ENCODE measurements at regions not wholly inside any gene's neighbourhood (a gene's known extent, or its start where the extent isn't known, plus 50 kb on each side); places are given as distances from the start of the nearest gene placed in this dataset.
"Not testable (repeated sequence)": the region's sequence is repeated elsewhere in the genome, so short reads cannot be mapped to it uniquely, and the experiment has no call there.

- no peak overlapping the region for H3K9ac ChIP-seq (ENCODE audit: low read length)
- H3K9me3 ChIP-seq (ENCODE audit: control insufficient read depth, low read length), result no peaks in the 10 kb centered on the region
- peaks cover 32% of the 10 kb centered on the region for H3K4me1 ChIP-seq (ENCODE audit: control insufficient read depth, insufficient read depth, low read length)
- no peaks in the 10 kb centered on the region for H3K27me3 ChIP-seq (ENCODE audit: control insufficient read depth, insufficient read depth, low read length)
- H3K36me3 ChIP-seq (ENCODE audit: control insufficient read depth, insufficient read depth, low read length), result no peaks in the 10 kb centered on the region
- no peak overlapping the region for H3K4me3 ChIP-seq (ENCODE audit: low read length)
Measured at GRCh38 chr6:43930440-43931154, 160.6 kb downstream of the VEGFA start.

GRCh38 chr6:43929511-43929910 is 159.5 kb downstream of the VEGFA start:
- H3K9ac ChIP-seq (ENCODE audit: low read length), result no peak overlapping the region
- H3K4me3 ChIP-seq (ENCODE audit: low read length), result no peak overlapping the region
- no peaks in the 10 kb centered on the region for H3K9me3 ChIP-seq (ENCODE audit: control insufficient read depth, low read length)
- no peaks in the 10 kb centered on the region for H3K27me3 ChIP-seq (ENCODE audit: control insufficient read depth, insufficient read depth, low read length)
- H3K36me3 ChIP-seq (ENCODE audit: control insufficient read depth, insufficient read depth, low read length), result no peaks in the 10 kb centered on the region
- peaks cover 36% of the 10 kb centered on the region for H3K4me1 ChIP-seq (ENCODE audit: control insufficient read depth, insufficient read depth, low read length)

- Histone ChIP-seq H3K9ac (ENCODE audit: low read length) (peak overlapping the region; percentile 3), H3K9me3 (ENCODE audit: control insufficient read depth, low read length) (no peaks in the 10 kb centered on the region), H3K4me3 (ENCODE audit: low read length) (no peak overlapping the region), H3K36me3 (ENCODE audit: control insufficient read depth, insufficient read depth, low read length) (no peaks in the 10 kb centered on the region), H3K27me3 (ENCODE audit: control insufficient read depth, insufficient read depth, low read length) (no peaks in the 10 kb centered on the region), H3K4me1 (ENCODE audit: control insufficient read depth, insufficient read depth, low read length) (peaks cover 43% of the 10 kb centered on the region)
Measured at GRCh38 chr6:43927532-43928210, 157.7 kb downstream of the VEGFA start.

GRCh38 chr6:43926634-43927531 is 156.9 kb downstream of the VEGFA start:
- H3K9me3 ChIP-seq (ENCODE audit: control insufficient read depth, low read length), result no peaks in the 10 kb centered on the region
- H3K36me3 ChIP-seq (ENCODE audit: control insufficient read depth, insufficient read depth, low read length), result no peaks in the 10 kb centered on the region
- no peak overlapping the region for H3K4me3 ChIP-seq (ENCODE audit: low read length)
- H3K9ac ChIP-seq (ENCODE audit: low read length), result peak overlapping the region; percentile 34
- H3K4me1 ChIP-seq (ENCODE audit: control insufficient read depth, insufficient read depth, low read length), result peaks cover 43% of the 10 kb centered on the region
- no peaks in the 10 kb centered on the region for H3K27me3 ChIP-seq (ENCODE audit: control insufficient read depth, insufficient read depth, low read length)

GRCh38 chr6:43925636-43926139 is 155.7 kb downstream of the VEGFA start:
- peaks cover 43% of the 10 kb centered on the region for H3K4me1 ChIP-seq (ENCODE audit: control insufficient read depth, insufficient read depth, low read length)
- H3K4me3 ChIP-seq (ENCODE audit: low read length); H3K36me3 ChIP-seq (ENCODE audit: control insufficient read depth, insufficient read depth, low read length); H3K27me3 ChIP-seq (ENCODE audit: control insufficient read depth, insufficient read depth, low read length); H3K9ac ChIP-seq (ENCODE audit: low read length); H3K9me3 ChIP-seq (ENCODE audit: control insufficient read depth, low read length): not testable (repeated sequence)

- Histone ChIP-seq H3K4me3 (ENCODE audit: low read length) (no peak overlapping the region), H3K9me3 (ENCODE audit: control insufficient read depth, low read length) (no peaks in the 10 kb centered on the region), H3K9ac (ENCODE audit: low read length) (no peak overlapping the region), H3K36me3 (ENCODE audit: control insufficient read depth, insufficient read depth, low read length) (no peaks in the 10 kb centered on the region), H3K27me3 (ENCODE audit: control insufficient read depth, insufficient read depth, low read length) (no peaks in the 10 kb centered on the region), H3K4me1 (ENCODE audit: control insufficient read depth, insufficient read depth, low read length) (peaks cover 43% of the 10 kb centered on the region)
Measured at GRCh38 chr6:43924222-43924702, 154.3 kb downstream of the VEGFA start.

GRCh38 chr6:43923376-43924221 is 153.6 kb downstream of the VEGFA start:
- H3K27me3 ChIP-seq (ENCODE audit: control insufficient read depth, insufficient read depth, low read length), result no peaks in the 10 kb centered on the region
- H3K9me3 ChIP-seq (ENCODE audit: control insufficient read depth, low read length), result no peaks in the 10 kb centered on the region
- H3K4me1 ChIP-seq (ENCODE audit: control insufficient read depth, insufficient read depth, low read length), result peaks cover 43% of the 10 kb centered on the region
- no peak overlapping the region for H3K4me3 ChIP-seq (ENCODE audit: low read length)
- H3K9ac ChIP-seq (ENCODE audit: low read length), result no peak overlapping the region
- H3K36me3 ChIP-seq (ENCODE audit: control insufficient read depth, insufficient read depth, low read length), result no peaks in the 10 kb centered on the region

- Histone ChIP-seq H3K9ac (ENCODE audit: low read length) (no peak overlapping the region), H3K27me3 (ENCODE audit: control insufficient read depth, insufficient read depth, low read length) (no peaks in the 10 kb centered on the region), H3K36me3 (ENCODE audit: control insufficient read depth, insufficient read depth, low read length) (no peaks in the 10 kb centered on the region), H3K9me3 (ENCODE audit: control insufficient read depth, low read length) (no peaks in the 10 kb centered on the region), H3K4me1 (ENCODE audit: control insufficient read depth, insufficient read depth, low read length) (peaks cover 40% of the 10 kb centered on the region), H3K4me3 (ENCODE audit: low read length) (no peak overlapping the region)
Measured at GRCh38 chr6:43922426-43923375, 152.7 kb downstream of the VEGFA start.

- H3K9me3 ChIP-seq (ENCODE audit: control insufficient read depth, low read length), result no peaks in the 10 kb centered on the region
Measured at GRCh38 chr6:43921548-43922425, 151.8 kb downstream of the VEGFA start.

GRCh38 chr6:43921039-43921438 is 151.0 kb downstream of the VEGFA start:
- Histone ChIP-seq H3K9me3 (ENCODE audit: control insufficient read depth, low read length) (no peaks in the 10 kb centered on the region), H3K36me3 (ENCODE audit: control insufficient read depth, insufficient read depth, low read length) (no peaks in the 10 kb centered on the region), H3K9ac (ENCODE audit: low read length) (no peak overlapping the region), H3K27me3 (ENCODE audit: control insufficient read depth, insufficient read depth, low read length) (no peaks in the 10 kb centered on the region), H3K4me1 (ENCODE audit: control insufficient read depth, insufficient read depth, low read length) (peaks cover 40% of the 10 kb centered on the region), H3K4me3 (ENCODE audit: low read length) (no peak overlapping the region)

More at GRCh38 chr6:43921548-43922425, 151.8 kb downstream of the VEGFA start:
- no peaks in the 10 kb centered on the region for H3K36me3 ChIP-seq (ENCODE audit: control insufficient read depth, insufficient read depth, low read length)
- no peaks in the 10 kb centered on the region for H3K27me3 ChIP-seq (ENCODE audit: control insufficient read depth, insufficient read depth, low read length)
- H3K4me3 ChIP-seq (ENCODE audit: low read length), result no peak overlapping the region
- peaks cover 40% of the 10 kb centered on the region for H3K4me1 ChIP-seq (ENCODE audit: control insufficient read depth, insufficient read depth, low read length)
- no peak overlapping the region for H3K9ac ChIP-seq (ENCODE audit: low read length)

All from mucosa of stomach (tissue), 1 donor.